OCI-LY3 (cell line): ENCODE measurements at regions not wholly inside any gene's neighbourhood (a gene's known extent, or its start where the extent isn't known, plus 50 kb on each side); places are given as distances from the start of the nearest gene placed in this dataset.

Experiments
- EZH2phosphoT487 ChIP-seq: fragments of 200-600 bp; shearing (Covaris generic); IDR thresholded peaks from 2 replicates; pipeline ENCODE4 v1.6.1; 2018; ENCODE audit warnings: antibody characterized with exemption, mixed run types, low read depth
- TF ChIP-seq, protein P1 (sequence below): fragments of 200-600, 300-600 bp; sonication (generic); IDR thresholded peaks from 2 replicates; pipeline ENCODE4 v1.5.1; 2014; ENCODE audit warnings: antibody characterized with exemption, low read length, low read depth

GRCh38 chr10:10804998-10805740, 212.5 kb upstream of the CELF2 start:
- TF ChIP-seq, protein P1, sequence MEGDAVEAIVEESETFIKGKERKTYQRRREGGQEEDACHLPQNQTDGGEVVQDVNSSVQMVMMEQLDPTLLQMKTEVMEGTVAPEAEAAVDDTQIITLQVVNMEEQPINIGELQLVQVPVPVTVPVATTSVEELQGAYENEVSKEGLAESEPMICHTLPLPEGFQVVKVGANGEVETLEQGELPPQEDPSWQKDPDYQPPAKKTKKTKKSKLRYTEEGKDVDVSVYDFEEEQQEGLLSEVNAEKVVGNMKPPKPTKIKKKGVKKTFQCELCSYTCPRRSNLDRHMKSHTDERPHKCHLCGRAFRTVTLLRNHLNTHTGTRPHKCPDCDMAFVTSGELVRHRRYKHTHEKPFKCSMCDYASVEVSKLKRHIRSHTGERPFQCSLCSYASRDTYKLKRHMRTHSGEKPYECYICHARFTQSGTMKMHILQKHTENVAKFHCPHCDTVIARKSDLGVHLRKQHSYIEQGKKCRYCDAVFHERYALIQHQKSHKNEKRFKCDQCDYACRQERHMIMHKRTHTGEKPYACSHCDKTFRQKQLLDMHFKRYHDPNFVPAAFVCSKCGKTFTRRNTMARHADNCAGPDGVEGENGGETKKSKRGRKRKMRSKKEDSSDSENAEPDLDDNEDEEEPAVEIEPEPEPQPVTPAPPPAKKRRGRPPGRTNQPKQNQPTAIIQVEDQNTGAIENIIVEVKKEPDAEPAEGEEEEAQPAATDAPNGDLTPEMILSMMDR: no peak
- no peak for TF ChIP-seq EZH2phosphoT487
